Gastrocnemius medialis (tissue), 4 donors: ENCODE measurements at regions not wholly inside any gene's neighbourhood (a gene's known extent, or its start where the extent isn't known, plus 50 kb on each side); places are given as distances from the start of the nearest gene placed in this dataset.
"Not testable (repeated sequence)": the region's sequence is repeated elsewhere in the genome, so short reads cannot be mapped to it uniquely, and the experiment has no call there.

Experiments used
- ATAC-seq, 2 donors: fragments of 150-250 bp; one replicate each; pipeline ENCODE4 v1.9.1; 2016
- DNase-seq, 2 donors: peaks; one replicate each; pipeline ENCODE4 v3.0.0-alpha.2; 2019
- H3K27ac ChIP-seq, 4 donors: fragments of 200-600 bp; sonication (generic); 1 replicate in 1 of 4; 2 replicates in 3 of 4; pipeline ENCODE4 v1.5.1; 2016 to 2018; ENCODE audit warnings: mild to moderate bottlenecking in 2 of 4, moderate library complexity in 1 of 4
- H3K27me3 ChIP-seq, 3 donors: fragments of 200-600 bp; sonication (generic) in 2 of 3; 1 replicate in 1 of 3; 2 replicates in 2 of 3; pipeline versions ENCODE4 v1.5.1 to v1.6.0; 2016 to 2019; ENCODE audit warnings: mild to moderate bottlenecking in 1 of 3, moderate library complexity in 1 of 3
- H3K36me3 ChIP-seq, 2 donors: fragments of 200-600 bp; sonication (generic) in 1 of 2; one replicate each; pipeline ENCODE4 v1.5.1; 2017 to 2018
- H3K4me1 ChIP-seq, 2 donors: fragments of 200-600 bp; sonication (generic) in 1 of 2; one replicate each; pipeline ENCODE4 v1.5.1; 2016 to 2017; ENCODE audit warnings: mild to moderate bottlenecking in 2 of 2
- H3K4me3 ChIP-seq, 4 donors: fragments of 200-600 bp; sonication (generic) in 3 of 4; 1 replicate in 1 of 4; 2 replicates in 3 of 4; pipeline ENCODE4 v1.5.1; 2016 to 2019; ENCODE audit warnings: mild to moderate bottlenecking in 2 of 4
- H3K9me3 ChIP-seq, 3 donors: fragments of 200-600 bp; sonication (generic) in 2 of 3; 1 replicate in 1 of 3; 2 replicates in 2 of 3; pipeline ENCODE4 v1.5.1; 2016 to 2019
- CTCF ChIP-seq, 5 experiments: fragments of 450-650 bp in 3 of 5; fragments of 200-600 bp in 2 of 5; sonication (generic) in 2 of 5; IDR thresholded peaks in 4 of 5; conservative IDR thresholded peaks in 1 of 5; 1 replicate in 4 of 5; 2 replicates in 1 of 5; pipeline ENCODE4 v1.5.1; 2016 to 2019; ENCODE audit warnings: antibody characterized with exemption in 5 of 5, mild to moderate bottlenecking in 3 of 5, moderate library complexity in 3 of 5
- POLR2A ChIP-seq, 2 donors: fragments of 450-650 bp; IDR thresholded peaks; one replicate each; pipeline ENCODE4 v1.6.1; 2017; ENCODE audit warnings: antibody characterized with exemption in 2 of 2, mild to moderate bottlenecking in 2 of 2, moderate library complexity in 2 of 2
- in situ Hi-C, 4 donors: fragments of 200-750 bp; cut with MboI; loops; one replicate each; pipeline versions ENCODE4 v1.15.0 to v1.8.0; 2017; ENCODE audit warnings: low sequenced_read_pairs in 4 of 4
- intact Hi-C: fragments of 100-400 bp; cut with DNase I; formaldehyde crosslinking; loops from one replicate; pipeline ENCODE4 v1.15.1; 2023; ENCODE audit warnings: low total_unique reads

GRCh38 chr9:26789959-26790358 lies 102.6 kb downstream of the CAAP1 start:
- no peaks in the 10 kb centered on the region for H3K27me3 ChIP-seq
- H3K36me3 ChIP-seq = no peaks in the 10 kb centered on the region
- no peak for DNase-seq
- H3K4me3 ChIP-seq = no peak overlapping the region
- TF ChIP-seq POLR2A (IDR thresholded peaks at IDR 0.05) (no peak), CTCF (IDR thresholded peaks at IDR 0.05 in 4 of 5, conservative IDR thresholded peaks at IDR 0.05 in 1 of 5) (no peak)
- ATAC-seq = no peak
- in situ Hi-C loops = no loop called here
- H3K27ac ChIP-seq = no peak overlapping the region
- H3K4me1 ChIP-seq = no peaks in the 10 kb centered on the region
- intact Hi-C loops = no loop called here
- no peaks in the 10 kb centered on the region for H3K9me3 ChIP-seq

GRCh38 chr9:26786564-26786963 lies 106.0 kb downstream of the CAAP1 start:
- H3K36me3 ChIP-seq = no peaks in the 10 kb centered on the region
- H3K27me3 ChIP-seq = no peaks in the 10 kb centered on the region
- intact Hi-C loops (no loop called here), in situ Hi-C loops (no loop called here)
- TF ChIP-seq CTCF (IDR thresholded peaks at IDR 0.05 in 4 of 5, conservative IDR thresholded peaks at IDR 0.05 in 1 of 5) = no peak
- TF ChIP-seq POLR2A (IDR thresholded peaks at IDR 0.05) = no peak
- no peak for ATAC-seq
- H3K4me3 ChIP-seq = no peak overlapping the region
- H3K27ac ChIP-seq = no peak overlapping the region
- H3K4me1 ChIP-seq = no peaks in the 10 kb centered on the region
- H3K9me3 ChIP-seq = no peaks in the 10 kb centered on the region
- DNase-seq = no peak

GRCh38 chr9:26782899-26783298 lies 109.7 kb downstream of the CAAP1 start:
- Histone ChIP-seq H3K4me1 (no peaks in the 10 kb centered on the region), H3K27ac (no peak overlapping the region), H3K9me3 (no peaks in the 10 kb centered on the region), H3K27me3 (no peaks in the 10 kb centered on the region), H3K36me3 (no peaks in the 10 kb centered on the region), H3K4me3 (no peak overlapping the region)
- in situ Hi-C loops = no loop called here
- ATAC-seq (no peak), DNase-seq (no peak)
- intact Hi-C loops = no loop called here
- no peak for TF ChIP-seq POLR2A (IDR thresholded peaks at IDR 0.05)
- TF ChIP-seq CTCF (IDR thresholded peaks at IDR 0.05 in 4 of 5, conservative IDR thresholded peaks at IDR 0.05 in 1 of 5) = no peak

GRCh38 chr9:26781906-26782305 lies 110.7 kb downstream of the CAAP1 start:
- Histone ChIP-seq H3K4me3 (no peak overlapping the region), H3K27ac (no peak overlapping the region), H3K4me1 (no peaks in the 10 kb centered on the region), H3K27me3 (no peaks in the 10 kb centered on the region), H3K9me3 (no peaks in the 10 kb centered on the region), H3K36me3 (no peaks in the 10 kb centered on the region)
- intact Hi-C loops (no loop called here), in situ Hi-C loops (no loop called here)
- TF ChIP-seq CTCF (IDR thresholded peaks at IDR 0.05 in 4 of 5, conservative IDR thresholded peaks at IDR 0.05 in 1 of 5) (no peak), POLR2A (IDR thresholded peaks at IDR 0.05) (no peak)
- DNase-seq (no peak), ATAC-seq (no peak)

GRCh38 chr9:26780307-26780706 lies 112.3 kb downstream of the CAAP1 start:
- intact Hi-C loops, H3K4me1 ChIP-seq, H3K27ac ChIP-seq, H3K27me3 ChIP-seq, ATAC-seq, H3K36me3 ChIP-seq, DNase-seq, H3K9me3 ChIP-seq, H3K4me3 ChIP-seq, in situ Hi-C loops: not testable (repeated sequence)
